ENCODE measurements at regions not wholly inside any gene's neighbourhood (a gene's known extent, or its start where the extent isn't known, plus 50 kb on each side); places are given as distances from the start of the nearest gene placed in this dataset.

DNA sequence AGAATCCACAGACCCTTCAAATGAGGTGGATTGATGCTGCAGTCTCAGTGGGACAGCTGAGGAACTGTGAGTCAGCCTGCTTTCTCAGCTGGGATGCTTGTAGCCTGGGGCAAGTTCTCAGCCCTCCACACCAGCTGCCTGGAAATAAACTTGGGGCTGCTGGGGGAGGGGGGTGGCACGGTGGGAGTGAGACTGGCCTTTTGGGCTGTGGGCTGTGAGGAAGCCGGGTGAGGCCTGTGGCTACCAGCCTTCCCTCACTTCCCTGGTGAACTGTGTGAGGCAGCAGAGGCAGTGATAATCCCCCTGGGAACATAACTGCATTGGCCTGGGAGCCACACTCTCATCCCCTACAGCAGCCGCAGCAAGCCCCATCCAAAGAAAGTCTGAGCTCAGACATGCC, 114.5 kb upstream of the GUCY1A1 start:
- TF ChIP-seq POLR2AphosphoS5 (IDR thresholded peaks at IDR 0.05; ENCODE audit: low read depth, low read length) (no peak), CBX8 (IDR thresholded peaks at IDR 0.05; ENCODE audit: borderline replicate concordance, low read depth, low read length) (no peak), EZH2 (IDR thresholded peaks at IDR 0.05; ENCODE audit: low read depth, low read length, severe bottlenecking) (no peak), SIRT6 (IDR thresholded peaks at IDR 0.05; ENCODE audit: low read length) (no peak), SAP30 (IDR thresholded peaks at IDR 0.05; ENCODE audit: insufficient read depth, insufficient replicate concordance, low read length) (no peak)

Measured in H1 (cell line).